GM12865 (cell line): ENCODE measurements at regions not wholly inside any gene's neighbourhood (a gene's known extent, or its start where the extent isn't known, plus 50 kb on each side); places are given as distances from the start of the nearest gene placed in this dataset.

Experiments
- DNase-seq: peaks from one replicate; pipeline ENCODE4 v3.0.0; 2010; ENCODE audit warnings: low read depth
- H3K4me3 ChIP-seq: 2 replicates; pipeline ENCODE4 v1.5.1; 2011; ENCODE audit warnings: mild to moderate bottlenecking, low read depth, low read length, control low read depth
- CTCF ChIP-seq: IDR thresholded peaks from 2 replicates; pipeline ENCODE4 v1.5.1; 2011; ENCODE audit warnings: low read length, control low read depth, low read depth, inconsistent platforms; ENCODE audit not compliant: insufficient read depth; ENCODE audit errors: missing control alignments

GRCh38 chr15:53218666-53219580 lies 428.8 kb upstream of the ONECUT1 start:
- H3K4me3 ChIP-seq = no peak overlapping the region
- no peak for DNase-seq
- no peak for TF ChIP-seq CTCF

- H3K4me3 ChIP-seq = no peak overlapping the region
- no peak for DNase-seq
- no peak for TF ChIP-seq CTCF
These were observed 425.9 kb upstream of the ONECUT1 start for GRCh38 chr15:53216036-53216435.

- DNase-seq = no peak
- no peak overlapping the region for H3K4me3 ChIP-seq
- TF ChIP-seq CTCF = no peak
These were observed 423.2 kb upstream of the ONECUT1 start for GRCh38 chr15:53213336-53213735.

GRCh38 chr15:53212785-53213184 lies 422.6 kb upstream of the ONECUT1 start:
- DNase-seq = no peak
- TF ChIP-seq CTCF = no peak
- H3K4me3 ChIP-seq = no peak overlapping the region

GRCh38 chr15:53210653-53211052 lies 420.5 kb upstream of the ONECUT1 start:
- H3K4me3 ChIP-seq = no peak overlapping the region
- no peak for TF ChIP-seq CTCF
- DNase-seq = no peak

- TF ChIP-seq CTCF = no peak
- H3K4me3 ChIP-seq = no peak overlapping the region
- no peak for DNase-seq
These were observed 419.4 kb upstream of the ONECUT1 start for GRCh38 chr15:53209396-53210042.
